NCI-H2081 (cell line): ENCODE measurements at regions not wholly inside any gene's neighbourhood (a gene's known extent, or its start where the extent isn't known, plus 50 kb on each side); places are given as distances from the start of the nearest gene placed in this dataset.
"Not testable (repeated sequence)": the region's sequence is repeated elsewhere in the genome, so short reads cannot be mapped to it uniquely, and the experiment has no call there.

Experiments used
- DNase-seq, 2 experiments: peaks; one replicate each; lab custom pipeline; 2025; lab: John Stamatoyannopoulos, UW

DNA sequence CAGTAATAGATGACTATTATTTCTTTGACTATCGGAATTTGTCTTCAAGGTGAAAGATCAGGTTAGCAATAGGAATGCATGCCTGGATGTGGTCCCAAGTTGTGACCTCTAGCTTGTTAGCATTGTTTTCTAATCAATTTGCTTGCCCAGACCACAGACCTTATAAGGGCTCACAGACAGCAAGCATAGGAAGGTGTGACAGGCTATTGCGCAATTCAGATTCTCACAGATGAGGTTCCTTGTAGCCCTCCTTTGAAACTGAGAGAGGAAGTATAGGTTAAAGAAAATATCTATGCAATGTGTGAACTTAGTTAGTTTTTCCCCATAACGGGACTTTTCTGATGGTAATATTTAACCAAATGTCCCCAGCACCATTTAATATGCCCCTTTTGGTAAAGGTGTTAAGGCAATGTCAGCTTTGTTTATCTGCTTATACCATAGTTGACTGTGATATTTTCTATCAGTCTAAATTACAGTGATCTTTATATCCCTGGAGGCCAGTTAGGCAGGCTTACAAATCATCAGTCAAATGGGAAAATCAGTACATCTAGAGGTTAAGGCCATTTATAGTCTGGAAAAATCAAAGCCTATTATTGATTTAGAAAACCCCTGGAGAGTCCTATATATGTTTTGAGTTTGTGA lies 168.1 kb upstream of the MBNL1 start:
- no peak for DNase-seq

DNA sequence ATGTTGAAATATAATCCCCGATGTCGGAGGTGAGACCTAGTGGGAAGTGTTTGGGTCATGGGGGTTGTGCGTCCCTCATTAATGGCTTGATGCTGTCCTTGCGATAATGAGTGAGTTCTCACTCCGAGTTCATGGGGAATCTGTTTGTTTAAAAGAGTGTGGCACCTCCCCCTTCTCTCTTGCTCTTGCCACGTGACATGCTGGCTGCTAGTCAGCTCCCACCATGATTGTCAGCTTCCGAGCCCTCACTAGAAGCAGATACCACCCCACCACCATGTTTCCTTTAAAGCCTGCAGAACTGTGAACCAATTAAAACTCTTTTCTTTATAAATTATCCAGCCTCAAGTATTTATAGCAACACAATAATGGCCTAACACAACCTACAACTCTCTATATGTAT lies 166.3 kb upstream of the MBNL1 start:
- DNase-seq = no peak

DNA sequence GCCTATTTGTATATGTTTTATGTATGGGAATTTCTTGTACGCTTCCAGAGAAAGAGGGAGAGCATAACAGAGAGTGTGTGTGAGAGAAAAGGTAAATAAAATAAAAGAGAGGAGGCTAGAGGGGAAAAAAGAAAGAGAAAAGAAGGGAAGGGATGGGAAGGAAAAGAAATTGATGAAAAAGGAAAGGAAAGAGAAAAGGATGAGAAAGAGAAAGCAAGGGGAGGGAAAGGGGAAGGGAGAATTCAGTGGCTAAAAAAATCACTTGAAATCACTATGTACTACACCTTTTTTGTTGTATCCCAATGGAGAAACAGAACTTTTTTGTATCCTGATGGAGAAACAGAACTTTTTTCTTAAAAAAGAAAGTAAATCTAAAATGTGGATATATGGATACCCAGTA lies 165.5 kb upstream of the MBNL1 start:
- no peak for DNase-seq

DNA sequence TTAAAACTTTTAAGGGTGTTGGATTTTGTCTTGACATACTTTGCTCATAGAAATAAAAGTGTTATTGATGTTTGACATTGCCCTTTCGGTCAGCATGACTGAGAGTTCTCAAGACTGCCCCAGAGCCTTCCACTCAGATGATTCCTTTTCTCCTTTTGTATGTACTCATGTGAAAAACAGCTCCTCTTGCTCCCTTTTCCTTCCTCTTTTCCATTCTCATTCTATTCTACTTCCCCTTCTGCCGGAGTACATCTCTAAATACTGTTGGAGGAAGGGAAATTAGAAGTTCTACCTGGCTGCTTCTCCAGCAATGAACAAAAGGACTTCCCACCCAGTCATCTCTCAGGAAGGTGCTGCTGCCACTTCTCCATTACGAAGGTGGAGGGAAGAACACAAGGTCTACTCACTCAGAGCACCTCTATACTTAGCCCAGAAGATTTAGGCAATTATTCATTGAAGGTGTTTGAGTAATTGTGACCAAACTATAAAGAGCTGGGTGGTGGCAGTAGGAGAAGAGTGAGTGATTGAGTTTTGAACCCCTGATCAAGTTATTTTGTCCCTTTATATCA lies 163.8 kb upstream of the MBNL1 start:
- no peak for DNase-seq

DNA sequence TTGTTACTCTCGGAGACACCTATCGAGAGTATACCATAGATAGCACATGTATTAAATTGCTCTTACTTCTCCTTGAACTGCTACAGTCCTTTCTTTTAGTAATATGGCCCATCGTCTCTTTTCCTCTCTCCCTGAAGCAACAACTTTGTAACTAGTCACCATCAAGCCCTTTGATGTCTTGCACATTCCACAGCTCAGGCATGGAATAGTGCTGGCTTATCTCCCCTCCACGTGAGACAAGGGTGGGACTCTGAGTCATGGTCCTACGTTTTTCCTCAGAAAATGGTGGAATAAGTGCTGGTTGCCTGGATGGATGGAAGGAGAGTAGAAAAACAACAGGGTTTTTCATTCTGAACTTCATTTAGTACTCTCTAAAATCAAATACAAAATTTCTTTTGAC lies 163.3 kb upstream of the MBNL1 start:
- no peak for DNase-seq

DNA sequence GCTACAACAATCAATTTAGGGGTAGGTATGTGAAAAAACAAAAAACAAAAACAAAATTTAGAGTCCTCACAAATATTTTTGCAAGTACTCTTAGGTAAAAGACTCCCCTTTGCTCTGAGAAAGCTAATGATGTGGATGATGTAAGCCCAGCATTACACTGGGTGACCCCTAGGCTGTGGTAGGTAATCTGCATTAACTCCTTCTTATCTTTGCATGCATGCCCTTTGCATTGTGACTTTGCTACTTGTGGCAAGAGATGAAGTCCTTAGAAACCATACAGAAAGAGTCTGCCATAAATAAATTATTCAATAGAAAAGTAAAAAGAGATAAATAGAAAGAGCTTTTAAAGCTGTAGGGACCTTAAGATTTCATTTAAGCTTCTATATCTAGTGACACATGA lies 159.7 kb upstream of the MBNL1 start:
- no peak for DNase-seq

DNA sequence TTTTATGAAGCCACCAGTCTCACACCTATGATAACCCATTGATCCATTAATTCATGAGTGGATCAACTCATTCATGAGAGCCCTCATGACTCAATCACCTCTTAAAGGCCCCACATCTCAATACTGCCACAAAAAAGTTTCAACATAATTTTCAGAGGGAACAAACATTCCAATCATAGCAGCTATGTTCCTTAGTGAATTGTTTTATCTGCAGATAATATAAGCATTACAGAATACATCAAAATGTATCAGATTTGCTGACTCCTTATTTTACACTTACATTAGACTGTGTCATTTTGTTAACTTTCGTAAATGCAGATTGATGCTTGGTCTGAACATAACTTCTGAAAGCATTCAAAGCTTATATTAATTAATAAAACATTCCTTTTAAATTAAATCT lies 155.3 kb upstream of the MBNL1 start:
- no peak for DNase-seq

DNA sequence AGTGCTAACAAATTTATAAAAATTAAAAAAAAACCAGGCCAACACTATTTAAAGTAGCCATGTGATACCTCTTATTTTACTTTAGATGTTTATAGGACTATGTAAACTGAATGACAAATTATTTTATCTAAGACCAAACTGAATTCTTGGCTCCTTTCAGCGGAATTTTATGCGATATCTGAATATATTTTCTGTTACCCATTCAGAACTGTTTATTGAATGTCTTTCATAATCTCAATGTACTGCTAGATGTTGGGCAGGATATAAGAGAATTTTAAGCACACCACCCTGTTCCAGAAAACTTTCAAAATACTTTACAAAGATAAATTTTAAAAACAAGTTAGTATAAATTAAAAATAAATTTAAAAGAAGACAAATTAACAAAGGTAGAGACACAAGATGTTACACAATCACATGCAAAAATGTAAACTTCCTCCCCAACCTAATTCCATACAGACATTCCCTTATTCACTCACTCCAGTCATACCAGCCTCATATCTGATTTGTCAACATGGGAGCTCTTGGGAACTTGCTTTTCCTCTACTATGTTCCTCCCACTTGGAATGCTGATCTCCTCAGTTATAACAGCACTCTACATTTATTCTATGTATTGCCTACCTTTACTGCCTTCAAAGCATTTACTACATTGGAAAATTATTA lies 154.6 kb upstream of the MBNL1 start:
- no peak for DNase-seq

DNA sequence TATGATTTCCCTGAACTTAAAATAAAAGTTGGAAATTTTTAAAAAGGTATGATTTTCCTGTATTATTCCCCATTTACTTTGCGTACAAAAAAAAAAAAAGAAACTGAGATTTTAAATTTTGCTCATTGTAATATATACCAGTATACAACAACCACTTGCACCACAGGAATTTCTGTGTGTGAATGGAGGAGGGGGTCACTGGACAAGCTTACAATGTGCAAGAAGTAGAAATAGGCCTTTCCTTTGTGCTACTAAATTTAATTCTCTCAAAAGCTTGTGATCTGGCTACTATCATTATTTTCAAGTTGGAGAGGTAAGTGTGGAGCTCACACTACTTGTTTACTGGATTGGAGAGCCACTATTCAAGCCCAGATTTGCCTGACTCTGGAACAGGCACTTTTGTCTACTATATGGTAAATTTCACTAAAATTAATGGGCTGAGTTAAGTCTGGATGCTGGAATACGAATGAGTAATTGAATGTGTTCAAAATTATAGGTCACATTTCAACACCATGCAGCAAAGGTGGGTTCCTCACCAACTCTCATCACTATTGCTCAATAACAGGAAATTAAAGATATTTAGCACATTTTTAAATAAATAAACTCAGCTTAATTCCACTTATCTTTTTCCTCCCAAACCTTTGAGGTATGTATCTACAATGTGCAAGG lies 148.0 kb upstream of the MBNL1 start:
- DNase-seq = no peak

DNA sequence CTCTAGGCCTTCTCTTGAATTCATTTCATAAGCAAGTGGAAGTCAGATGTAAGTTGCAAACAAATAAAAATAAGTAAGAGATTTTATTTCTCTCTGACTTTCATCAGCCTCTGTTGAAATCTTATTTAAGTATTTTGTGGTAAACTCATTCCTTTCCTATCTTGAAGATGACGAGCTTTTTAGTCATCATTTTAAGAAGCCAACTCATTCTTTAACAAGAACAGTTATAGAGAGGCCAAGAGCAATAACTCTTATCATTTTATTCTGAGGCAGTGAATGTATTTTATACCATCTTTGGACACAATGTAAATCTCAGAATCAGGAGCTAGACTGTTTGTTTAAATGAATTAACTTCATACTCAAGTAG lies 147.5 kb upstream of the MBNL1 start:
- DNase-seq = no peak

DNA sequence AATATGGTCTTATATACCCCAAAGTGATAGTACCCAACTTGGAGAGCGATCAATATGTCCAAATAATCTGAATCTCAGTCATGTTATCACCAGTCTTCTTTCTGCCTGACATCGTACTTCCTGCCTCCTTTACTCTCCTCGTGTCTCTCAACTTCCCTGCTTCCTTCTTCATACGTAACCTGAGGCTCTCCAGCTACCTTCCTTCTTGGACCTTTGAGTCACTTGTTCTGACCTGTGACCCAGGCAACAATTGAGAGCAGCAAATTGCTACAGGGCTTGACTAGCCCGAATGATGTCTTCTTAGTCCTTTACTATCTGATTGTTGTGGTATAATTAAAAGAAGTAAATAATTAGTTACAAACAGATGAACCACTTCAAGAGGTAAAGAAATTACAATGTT lies 145.9 kb upstream of the MBNL1 start:
- DNase-seq = no peak

DNA sequence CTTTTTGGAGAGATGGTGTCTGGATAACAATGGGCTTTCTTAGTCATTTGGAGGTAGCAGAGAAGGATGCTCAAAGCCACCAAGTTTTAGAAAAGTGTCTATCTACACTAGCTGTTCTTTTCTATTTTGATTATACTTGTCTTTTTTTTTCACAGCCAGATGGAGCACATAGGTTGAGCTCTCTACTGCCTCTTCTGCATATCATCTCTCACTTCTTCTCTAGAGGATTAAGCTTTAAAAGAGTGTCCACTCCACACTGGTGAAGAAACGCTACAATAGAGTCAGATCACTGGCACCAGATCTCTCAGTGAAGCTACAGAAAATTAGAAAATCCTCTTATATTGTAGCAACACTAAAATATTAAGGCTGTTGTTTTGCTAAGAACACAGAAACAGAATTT lies 145.3 kb upstream of the MBNL1 start:
- no peak for DNase-seq

DNA sequence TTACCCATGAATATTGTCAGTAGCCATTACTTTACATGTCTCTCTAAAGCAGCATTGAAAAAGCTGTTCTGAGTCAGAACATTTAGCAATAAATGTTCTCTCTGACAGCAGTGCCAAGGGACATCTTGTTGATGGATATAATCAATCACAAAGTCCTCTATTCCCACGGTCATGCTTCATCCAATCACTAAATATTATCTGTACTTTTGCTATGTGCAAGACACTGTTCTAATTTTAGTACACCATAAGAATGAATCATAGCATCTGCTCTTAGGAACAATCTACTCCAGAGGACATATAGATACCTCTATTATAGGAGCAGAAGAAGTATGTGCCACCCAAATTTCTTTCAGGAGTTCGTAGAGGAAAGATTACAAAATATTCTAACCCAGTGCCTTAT lies 142.5 kb upstream of the MBNL1 start:
- DNase-seq = no peak

DNA sequence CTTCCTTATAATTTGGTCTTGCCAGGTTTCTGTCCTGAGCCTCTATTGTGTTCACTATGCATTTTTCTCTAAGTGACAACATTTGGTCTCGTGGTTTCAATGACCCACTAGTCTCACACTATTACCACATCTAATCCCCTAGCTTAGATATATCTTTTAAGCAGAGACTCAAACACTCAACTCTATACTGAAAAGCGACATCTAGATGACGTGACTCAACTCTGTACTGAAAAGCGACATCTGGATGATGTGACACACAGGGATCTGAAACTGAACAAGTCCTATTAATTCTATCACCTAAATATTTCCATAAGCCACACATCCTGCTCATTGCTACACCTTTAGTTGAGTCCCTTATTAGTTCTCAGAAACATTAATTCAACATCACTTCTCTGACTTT lies 141.7 kb upstream of the MBNL1 start:
- DNase-seq = no peak

DNA sequence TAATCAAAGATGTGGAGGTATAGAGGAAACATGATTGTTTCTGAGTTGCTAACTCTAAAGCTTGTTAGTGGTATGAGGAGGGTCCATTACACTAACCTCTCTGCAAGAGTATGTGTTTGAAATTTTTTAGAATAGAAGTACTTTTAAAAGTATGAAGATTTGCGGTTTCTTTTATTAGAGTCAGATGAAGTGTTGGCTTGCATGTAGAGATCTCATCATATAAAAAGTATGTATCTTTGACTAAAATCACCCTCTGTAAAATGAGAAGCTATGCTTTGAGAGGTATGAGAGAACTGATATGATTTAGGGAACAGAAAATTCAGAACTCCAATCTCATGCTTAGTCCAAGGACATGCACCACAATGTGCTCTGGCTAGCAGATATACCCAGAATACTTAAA lies 140.4 kb upstream of the MBNL1 start:
- DNase-seq = no peak

DNA sequence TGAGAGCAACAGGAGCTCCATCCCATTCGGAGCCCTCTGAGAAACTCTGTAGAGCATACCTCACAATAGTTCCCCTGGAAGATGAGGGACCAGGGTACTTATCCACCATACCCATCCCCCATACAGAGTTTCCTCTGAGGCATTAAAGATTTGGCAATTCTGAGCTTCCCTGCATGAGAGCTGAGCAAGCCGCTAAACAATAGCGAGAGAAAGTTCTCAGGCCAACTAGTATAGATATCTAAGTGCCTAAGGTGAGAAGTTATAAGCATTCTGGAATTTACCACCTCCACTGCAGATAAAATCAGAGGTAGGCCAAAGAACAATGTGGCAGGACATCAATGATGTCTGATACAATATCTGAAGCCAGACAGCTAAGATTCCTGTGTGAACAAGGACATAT lies 129.1 kb upstream of the MBNL1 start:
- DNase-seq = no peak

DNA sequence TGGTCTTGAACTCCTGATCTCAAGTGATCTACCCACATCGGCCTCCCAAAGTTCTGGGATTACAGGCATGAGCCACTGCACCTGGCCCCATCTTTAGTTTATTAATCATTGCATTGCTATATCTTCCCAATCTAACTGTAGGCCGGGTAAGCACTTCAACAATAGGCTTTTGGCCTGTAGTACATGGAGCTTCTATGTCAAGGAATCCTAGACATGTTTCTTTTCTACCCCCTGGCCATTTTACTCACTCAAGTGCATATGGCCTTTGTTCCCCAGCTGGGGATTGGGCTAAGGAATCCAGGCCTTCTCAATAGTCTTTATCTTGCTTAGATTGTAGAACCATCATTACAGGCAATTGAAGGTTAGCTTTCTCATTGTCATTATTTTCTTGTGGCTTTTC lies 122.3 kb upstream of the MBNL1 start:
- DNase-seq = no peak

DNA sequence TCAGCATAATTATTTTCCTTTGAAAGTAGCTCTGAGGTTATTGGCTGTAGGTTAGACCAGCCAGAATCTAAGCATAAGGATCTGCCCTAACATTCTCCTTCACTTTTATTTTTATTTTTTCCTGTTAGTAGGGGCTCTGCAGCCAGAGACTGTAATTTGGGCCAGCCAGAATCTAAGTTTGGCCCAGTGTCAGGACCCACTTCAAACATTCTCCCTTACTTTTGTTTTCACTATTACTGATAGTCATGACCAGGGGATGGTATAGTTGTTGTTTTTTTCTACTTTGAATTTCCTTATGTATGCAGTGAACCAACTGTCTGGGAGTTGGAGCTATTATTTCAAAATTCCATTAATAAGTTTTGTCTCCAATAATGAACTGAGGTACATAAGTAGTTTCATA lies 121.0 kb upstream of the MBNL1 start:
- DNase-seq = no peak

DNA sequence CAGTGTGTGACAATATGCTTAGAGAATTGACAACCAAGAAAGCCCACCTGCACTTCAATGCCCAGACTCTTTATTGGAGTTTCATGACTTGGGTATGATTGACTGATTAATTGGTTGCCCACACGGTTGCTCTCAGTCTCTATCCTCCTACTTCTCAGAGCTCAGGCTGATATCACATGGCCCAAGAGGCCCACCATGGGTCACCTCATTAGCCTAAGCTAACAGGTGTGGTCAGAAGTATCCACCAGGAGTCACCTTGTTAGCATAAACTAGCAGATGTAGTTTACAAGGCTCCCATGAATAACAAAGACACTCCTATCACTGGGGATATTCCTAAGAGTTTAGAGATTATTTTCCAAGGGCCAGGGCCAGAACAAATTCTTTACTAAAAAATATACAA lies 120.2 kb upstream of the MBNL1 start:
- DNase-seq = no peak

DNA sequence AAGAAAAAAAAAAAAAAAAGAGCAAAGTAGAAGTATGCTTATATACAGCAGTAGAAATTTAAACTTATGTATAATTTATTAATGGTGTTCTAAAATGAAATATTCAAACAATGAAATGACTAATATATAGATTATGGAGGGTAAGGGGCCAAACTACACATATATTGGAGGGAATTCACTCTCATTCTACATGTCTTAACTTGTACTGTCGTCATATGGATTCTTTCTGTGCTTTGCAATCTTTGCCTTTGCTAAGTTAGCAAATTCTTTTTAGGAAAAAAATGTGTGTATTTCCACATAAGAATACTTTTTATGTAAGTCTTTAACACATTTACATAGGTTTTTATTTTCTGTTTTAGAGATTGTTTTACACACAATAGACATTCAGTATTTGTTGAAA lies 118.9 kb upstream of the MBNL1 start:
- no peak for DNase-seq

DNA sequence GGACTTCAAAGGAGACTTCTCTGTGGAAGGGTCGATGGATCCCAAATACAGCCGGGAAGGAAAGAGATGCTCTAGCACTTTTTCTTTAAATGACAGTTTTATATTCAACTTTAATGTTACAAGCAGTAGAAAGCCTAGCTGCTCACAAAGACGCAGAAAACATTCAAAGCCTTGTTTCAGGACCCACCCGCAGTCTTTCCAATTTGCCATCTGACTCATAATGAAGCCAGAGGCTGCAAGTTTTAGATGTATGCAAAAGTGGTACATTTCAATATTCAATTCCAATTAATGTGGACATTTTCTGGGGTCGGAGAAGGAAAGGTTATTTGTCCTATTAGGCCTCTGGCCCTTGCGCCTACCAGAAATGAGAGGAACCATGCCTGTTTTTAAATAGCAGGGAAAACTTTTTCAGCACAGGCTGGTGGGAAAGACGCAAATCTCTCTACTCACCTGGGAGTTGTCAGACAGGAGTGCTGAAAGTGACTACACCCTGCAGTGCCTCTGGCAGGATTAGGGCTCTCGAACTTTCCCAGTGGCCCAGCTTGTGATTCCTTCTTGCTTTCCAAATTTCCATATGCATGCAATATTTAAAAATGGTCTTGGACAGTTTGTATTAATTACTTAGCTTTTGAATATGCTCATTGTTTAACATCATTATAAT lies 117.4 kb upstream of the MBNL1 start:
- no peak for DNase-seq

DNA sequence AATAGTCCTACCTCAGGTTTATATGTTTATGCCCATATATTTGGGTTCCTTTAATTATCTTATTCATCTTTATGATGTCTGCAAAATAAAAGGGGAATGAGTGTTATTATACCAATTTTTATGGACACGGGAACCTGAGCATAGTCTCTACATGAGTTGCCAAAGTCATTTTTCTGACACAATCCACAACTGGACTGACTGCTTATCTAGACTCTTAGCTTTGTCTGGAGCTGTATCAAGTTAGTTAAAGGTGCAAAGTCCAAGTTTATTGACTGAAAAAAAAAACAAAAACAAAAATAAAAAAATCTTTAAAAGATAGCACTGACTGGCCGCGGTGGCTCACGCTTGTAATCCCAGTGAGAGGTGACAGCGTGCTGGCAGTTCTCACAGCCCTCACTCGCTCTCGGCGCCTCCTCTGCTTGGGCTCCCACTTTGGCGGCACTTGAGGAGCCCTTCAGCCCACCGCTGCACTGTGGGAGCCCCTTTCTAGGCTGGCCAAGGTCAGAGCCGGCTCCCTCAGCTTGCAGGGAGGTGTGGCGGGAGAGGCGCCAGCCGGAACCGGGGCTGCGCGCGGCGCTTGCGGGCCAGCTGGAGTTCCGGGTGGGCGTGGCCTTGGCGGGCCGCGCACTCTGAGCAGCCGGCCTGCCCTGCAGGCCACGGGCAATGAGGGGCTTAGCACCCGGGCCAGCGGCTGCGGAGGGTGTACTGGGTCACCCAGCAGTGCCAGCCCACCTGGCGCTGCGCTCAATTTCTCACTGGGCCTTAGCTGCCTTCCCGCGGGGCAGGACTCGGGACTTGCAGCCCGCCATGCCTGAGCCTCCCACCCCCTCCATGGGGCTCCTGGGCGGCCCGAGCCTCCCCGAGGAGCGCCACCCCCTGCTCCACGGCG lies 116.6 kb upstream of the MBNL1 start:
- DNase-seq = not testable (repeated sequence)
